ENCODE measurements at regions not wholly inside any gene's neighbourhood (a gene's known extent, or its start where the extent isn't known, plus 50 kb on each side); places are given as distances from the start of the nearest gene placed in this dataset.

GRCh38 chr21:38741092-38741949 lies 64.4 kb upstream of the ETS2 start:
- no peak overlapping the region for H3K4me3 ChIP-seq (ENCODE audit: low read depth, low read length)
- TF ChIP-seq CTCF (IDR thresholded peaks at IDR 0.05; ENCODE audit: low read depth, low read length, missing control alignments) = no peak
- DNase-seq (ENCODE audit: low read depth) = no peak
- in situ Hi-C loops (cut with HindIII; ENCODE audit: low sequenced_read_pairs) = no loop called here

DNA sequence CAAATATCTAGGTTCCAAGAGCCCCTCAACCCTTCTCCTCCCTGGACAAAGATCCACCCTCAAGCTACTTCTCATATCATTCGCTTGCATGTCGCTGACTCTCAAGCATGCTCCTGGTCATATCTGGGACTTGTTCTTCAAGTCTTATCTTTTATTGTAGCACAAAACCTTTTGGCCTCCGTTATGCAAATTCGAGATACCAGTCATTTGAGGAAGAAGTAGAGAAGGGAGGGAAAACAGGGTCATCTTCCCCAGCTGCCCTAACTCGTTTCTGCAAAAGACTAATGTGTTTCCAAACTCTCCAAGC lies 63.8 kb upstream of the ETS2 start:
- no peak for TF ChIP-seq CTCF (IDR thresholded peaks at IDR 0.05; ENCODE audit: low read depth, low read length, missing control alignments)
- in situ Hi-C loops (cut with HindIII; ENCODE audit: low sequenced_read_pairs) = no loop called here
- DNase-seq (ENCODE audit: low read depth) = no peak
- no peak overlapping the region for H3K4me3 ChIP-seq (ENCODE audit: low read depth, low read length)

DNA sequence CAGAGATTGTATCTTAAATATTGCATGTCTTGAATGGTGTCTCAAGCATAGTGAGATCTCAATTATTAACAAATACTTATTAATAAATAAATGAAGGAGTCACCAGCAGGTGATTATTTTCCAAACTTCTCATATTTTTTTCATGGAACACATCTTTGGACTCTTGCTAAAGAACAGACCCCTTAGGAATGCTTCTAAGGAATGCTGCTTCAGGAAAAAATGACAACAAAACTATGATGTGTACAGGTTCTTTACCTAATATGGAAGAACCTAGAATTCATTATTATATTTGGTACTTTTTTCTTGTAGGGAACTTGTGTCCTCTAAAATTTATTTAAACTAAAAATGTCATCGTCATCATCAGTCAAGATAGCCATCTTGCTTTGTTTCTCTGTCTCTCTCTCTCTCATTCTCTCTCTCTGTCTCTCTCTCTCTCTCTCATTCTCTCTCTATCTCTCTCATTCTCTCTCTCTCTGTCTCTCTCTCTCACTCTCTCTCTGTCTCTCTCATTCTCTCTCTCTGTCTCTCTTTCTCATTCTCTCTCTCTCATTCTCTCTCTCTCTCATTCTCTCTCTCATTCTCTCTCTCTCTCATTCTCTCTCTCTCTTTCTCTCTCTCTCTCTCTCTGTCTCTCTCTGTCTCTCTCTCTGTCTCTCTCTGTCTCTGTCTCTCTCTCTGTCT lies 63.0 kb upstream of the ETS2 start:
- TF ChIP-seq CTCF (IDR thresholded peaks at IDR 0.05; ENCODE audit: low read depth, low read length, missing control alignments) = no peak
- no peak for DNase-seq (ENCODE audit: low read depth)
- in situ Hi-C loops (cut with HindIII; ENCODE audit: low sequenced_read_pairs) = no loop called here
- no peak overlapping the region for H3K4me3 ChIP-seq (ENCODE audit: low read depth, low read length)

- in situ Hi-C loops (cut with HindIII; ENCODE audit: low sequenced_read_pairs) = no loop called here
These were observed 61.8 kb upstream of the ETS2 start for GRCh38 chr21:38743772-38744529.

GRCh38 chr21:38744861-38745260 lies 60.9 kb upstream of the ETS2 start:
- no peak for DNase-seq (ENCODE audit: low read depth)

More at GRCh38 chr21:38743772-38744529, 61.8 kb upstream of the ETS2 start:
- TF ChIP-seq CTCF (IDR thresholded peaks at IDR 0.05; ENCODE audit: low read depth, low read length, missing control alignments) = no peak
- DNase-seq (ENCODE audit: low read depth) = no peak
- H3K4me3 ChIP-seq (ENCODE audit: low read depth, low read length) = no peak overlapping the region

More at GRCh38 chr21:38744861-38745260, 60.9 kb upstream of the ETS2 start:
- in situ Hi-C loops (cut with HindIII; ENCODE audit: low sequenced_read_pairs) = no loop called here
- H3K4me3 ChIP-seq (ENCODE audit: low read depth, low read length) = no peak overlapping the region
- no peak for TF ChIP-seq CTCF (IDR thresholded peaks at IDR 0.05; ENCODE audit: low read depth, low read length, missing control alignments)

All from astrocyte of the cerebellum (primary cell).